Prostate gland (tissue), 2 donors: ENCODE measurements at regions not wholly inside any gene's neighbourhood (a gene's known extent, or its start where the extent isn't known, plus 50 kb on each side); places are given as distances from the start of the nearest gene placed in this dataset.

Source experiments
- DNase-seq: peaks from one replicate; pipeline ENCODE4 v3.0.0-alpha.2; 2019; ENCODE audit warnings: low spot score
- H3K27ac ChIP-seq, 2 donors: fragments of 200-600 bp; sonication (generic); 2 replicates each; pipeline ENCODE4 v1.5.1; 2017 to 2019
- H3K27me3 ChIP-seq: fragments of 200-600 bp; sonication (generic); replicated peaks from 2 replicates; pipeline ENCODE4 v1.5.1; 2019; ENCODE audit not compliant: insufficient read depth
- H3K36me3 ChIP-seq, 2 donors: fragments of 200-600 bp; sonication (generic); 1 replicate in 1 of 2; 2 replicates in 1 of 2; pipeline versions ENCODE4 v1.5.1 to v1.8.1; 2017 to 2019
- H3K4me1 ChIP-seq: fragments of 200-600 bp; sonication (generic); replicated peaks from 2 replicates; pipeline ENCODE4 v1.5.1; 2019
- H3K4me3 ChIP-seq, 2 donors: fragments of 200-600 bp; sonication (generic); 2 replicates each; pipeline ENCODE4 v1.5.1; 2017 to 2019
- H3K9me3 ChIP-seq: fragments of 200-600 bp; sonication (generic); 2 replicates; pipeline ENCODE4 v1.5.1; 2017
- POLR2A ChIP-seq: fragments of 450-650 bp; IDR thresholded peaks from one replicate; pipeline ENCODE4 v1.6.1; 2016; ENCODE audit warnings: antibody characterized with exemption, mild to moderate bottlenecking
- POLR2AphosphoS5 ChIP-seq: sonication (generic); formaldehyde crosslinking; IDR thresholded peaks from one replicate; pipeline ENCODE4 v1.6.1; 2017; ENCODE audit warnings: antibody characterized with exemption
- WGBS: methylation state at CpG from one replicate; pipeline ENCODE4 v1.1.5; 2018; 5-methylcytosine and 5-hydroxymethylcytosine counted together
- intact Hi-C: fragments of 100-400 bp; cut with DNase I; formaldehyde crosslinking; loops from one replicate; pipeline ENCODE4 v1.14.2; 2022
- TF ChIP-seq, protein P1 (sequence below), 4 experiments: fragments of 200-600 bp in 2 of 4; fragments of 450-650 bp in 2 of 4; sonication (generic) in 2 of 4; IDR thresholded peaks; 1 replicate in 3 of 4; 2 replicates in 1 of 4; pipeline ENCODE4 v1.5.1; 2016 to 2019; ENCODE audit warnings: antibody characterized with exemption in 4 of 4, mild to moderate bottlenecking in 2 of 4, moderate library complexity in 2 of 4

DNA sequence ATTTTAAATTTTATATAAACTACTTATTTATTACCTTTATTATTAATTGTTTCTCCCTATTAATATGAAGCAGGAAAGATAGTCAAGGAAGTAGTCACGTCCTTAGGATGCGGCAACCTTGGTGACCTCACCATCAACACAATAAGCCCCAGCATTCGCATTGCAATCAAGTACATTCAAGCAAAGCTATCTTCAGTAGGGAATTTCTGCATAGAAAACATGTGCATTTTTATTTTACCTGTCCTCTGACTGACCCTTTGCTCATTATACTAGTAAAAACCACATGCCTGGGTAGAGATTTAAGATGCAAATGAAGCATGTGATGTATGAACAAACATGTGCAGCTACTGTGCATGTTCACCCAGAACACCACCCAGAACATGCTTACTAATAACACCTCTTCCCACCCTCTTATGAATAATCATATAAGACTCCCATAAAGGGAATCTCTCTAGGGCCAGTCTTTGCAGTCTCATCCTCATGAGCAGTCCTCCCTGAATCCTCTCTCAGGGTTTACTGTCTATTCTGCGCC is 869.6 kb downstream of the TAF11L14 start:
- DNase-seq: no peak
- TF ChIP-seq, protein P1, sequence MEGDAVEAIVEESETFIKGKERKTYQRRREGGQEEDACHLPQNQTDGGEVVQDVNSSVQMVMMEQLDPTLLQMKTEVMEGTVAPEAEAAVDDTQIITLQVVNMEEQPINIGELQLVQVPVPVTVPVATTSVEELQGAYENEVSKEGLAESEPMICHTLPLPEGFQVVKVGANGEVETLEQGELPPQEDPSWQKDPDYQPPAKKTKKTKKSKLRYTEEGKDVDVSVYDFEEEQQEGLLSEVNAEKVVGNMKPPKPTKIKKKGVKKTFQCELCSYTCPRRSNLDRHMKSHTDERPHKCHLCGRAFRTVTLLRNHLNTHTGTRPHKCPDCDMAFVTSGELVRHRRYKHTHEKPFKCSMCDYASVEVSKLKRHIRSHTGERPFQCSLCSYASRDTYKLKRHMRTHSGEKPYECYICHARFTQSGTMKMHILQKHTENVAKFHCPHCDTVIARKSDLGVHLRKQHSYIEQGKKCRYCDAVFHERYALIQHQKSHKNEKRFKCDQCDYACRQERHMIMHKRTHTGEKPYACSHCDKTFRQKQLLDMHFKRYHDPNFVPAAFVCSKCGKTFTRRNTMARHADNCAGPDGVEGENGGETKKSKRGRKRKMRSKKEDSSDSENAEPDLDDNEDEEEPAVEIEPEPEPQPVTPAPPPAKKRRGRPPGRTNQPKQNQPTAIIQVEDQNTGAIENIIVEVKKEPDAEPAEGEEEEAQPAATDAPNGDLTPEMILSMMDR (IDR thresholded peaks at IDR 0.05): no peak
- TF ChIP-seq POLR2AphosphoS5: no peak
- TF ChIP-seq POLR2A: no peak

DNA sequence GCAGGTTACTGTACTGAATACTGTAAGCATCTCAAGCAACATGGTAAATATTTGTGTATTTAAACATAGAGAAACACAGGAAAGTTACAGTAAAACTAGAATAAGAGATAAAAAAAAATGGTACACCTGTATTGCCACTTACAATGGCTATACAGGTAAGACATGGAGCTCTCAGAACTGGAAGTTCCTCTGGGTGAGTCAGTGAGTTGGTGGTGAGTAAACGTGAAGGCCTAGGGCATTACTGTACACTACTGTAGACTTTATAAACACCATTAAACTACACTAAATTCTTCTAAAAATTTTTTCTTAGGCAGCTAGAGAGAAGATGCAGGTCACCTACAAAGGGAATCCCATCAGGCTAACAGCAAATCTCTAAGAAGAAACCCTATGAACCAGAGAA is 872.9 kb downstream of the TAF11L14 start:
- no peaks in the 10 kb centered on the region for H3K36me3 ChIP-seq
- no peak for TF ChIP-seq POLR2AphosphoS5
- TF ChIP-seq, protein P1 (IDR thresholded peaks at IDR 0.05): no peak
- no peak overlapping the region for H3K27ac ChIP-seq
- WGBS: 50% methylated on average over 1 of the region's 1 CpG
- no peak for DNase-seq
- no peaks in the 10 kb centered on the region for H3K4me1 ChIP-seq
- intact Hi-C loops: no loop called here
- H3K4me3 ChIP-seq: no peak overlapping the region
- no peaks in the 10 kb centered on the region for H3K27me3 ChIP-seq
- H3K9me3 ChIP-seq: no peaks in the 10 kb centered on the region

More for the DNA sequence above, 869.6 kb downstream of the TAF11L14 start:
- Histone ChIP-seq H3K9me3 (no peaks in the 10 kb centered on the region), H3K27ac (no peak overlapping the region), H3K4me1 (no peaks in the 10 kb centered on the region), H3K27me3 (no peaks in the 10 kb centered on the region), H3K36me3 (no peaks in the 10 kb centered on the region), H3K4me3 (no peak overlapping the region)
- intact Hi-C loops: no loop called here
- WGBS: 91% methylated on average over 4 of the region's 4 CpGs

DNA sequence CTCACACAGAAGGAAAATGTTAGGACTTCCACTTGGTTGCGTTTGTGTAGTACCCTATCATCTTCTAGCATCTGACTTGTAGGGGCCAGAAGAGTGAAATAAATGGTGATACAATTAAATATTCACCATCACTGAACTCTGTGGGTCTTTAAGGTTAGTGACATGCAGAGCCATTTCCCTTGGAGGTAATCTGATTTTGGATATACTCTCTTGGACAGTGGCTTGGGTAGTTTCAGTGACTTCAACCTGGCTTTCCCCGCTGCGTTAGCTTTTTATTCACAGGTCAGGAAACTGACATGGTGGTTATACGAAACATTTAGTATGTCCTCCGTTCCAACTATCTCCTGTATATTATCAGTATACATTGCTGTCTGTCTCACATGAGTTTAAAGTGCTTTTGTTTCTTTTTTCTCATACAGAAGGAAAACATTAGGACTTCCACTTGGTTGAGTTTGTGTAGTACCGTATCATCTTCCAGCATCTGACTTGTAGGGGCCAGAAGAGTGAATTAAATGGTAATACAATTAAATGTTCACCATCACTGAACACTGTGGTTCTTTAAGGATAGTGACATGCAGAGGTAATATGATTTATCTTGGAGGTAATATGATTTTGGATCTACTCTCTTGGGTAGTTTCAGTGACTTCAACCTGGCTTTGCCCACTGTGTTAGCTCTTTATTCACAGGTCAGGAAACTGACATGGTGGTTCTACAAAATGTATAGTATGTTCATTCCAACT is 883.6 kb downstream of the TAF11L14 start:
- TF ChIP-seq, protein P1 (IDR thresholded peaks at IDR 0.05): no peak
- TF ChIP-seq POLR2A: no peak
- no peak for TF ChIP-seq POLR2AphosphoS5
- 82% methylated on average over 6 of the region's 6 CpGs for WGBS

DNA sequence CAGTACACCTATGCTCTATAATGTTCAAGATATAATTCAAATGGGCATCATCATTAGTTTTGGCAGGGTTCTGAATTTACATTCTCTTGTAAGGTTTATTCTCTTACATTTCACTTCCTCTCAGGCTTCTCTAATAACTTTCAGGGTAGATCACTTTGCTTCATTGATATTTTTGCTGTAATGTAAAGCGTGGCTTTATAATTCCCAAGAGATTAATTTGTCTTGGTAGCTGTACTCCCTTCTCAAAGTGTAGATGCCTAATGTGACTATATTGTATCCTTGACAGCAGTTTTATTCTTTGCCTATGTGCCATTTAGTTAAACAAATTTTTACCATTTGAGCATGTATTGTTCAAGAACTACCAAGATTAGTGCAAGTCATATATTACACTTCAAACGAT is 889.1 kb downstream of the TAF11L14 start:
- Histone ChIP-seq H3K4me1 (no peaks in the 10 kb centered on the region), H3K27ac (no peak overlapping the region), H3K36me3 (no peaks in the 10 kb centered on the region), H3K9me3 (no peaks in the 10 kb centered on the region), H3K4me3 (no peak overlapping the region), H3K27me3 (no peaks in the 10 kb centered on the region)
- no peak for DNase-seq
- TF ChIP-seq POLR2AphosphoS5 (no peak), POLR2A (no peak)
- TF ChIP-seq, protein P1 (IDR thresholded peaks at IDR 0.05): no peak
- intact Hi-C loops: no loop called here
- 66% methylated on average over 2 of the region's 2 CpGs for WGBS

More for the DNA sequence above, 883.6 kb downstream of the TAF11L14 start:
- no peak overlapping the region for H3K4me3 ChIP-seq
- H3K27ac ChIP-seq: no peak overlapping the region
- H3K27me3 ChIP-seq: no peaks in the 10 kb centered on the region
- no peaks in the 10 kb centered on the region for H3K36me3 ChIP-seq
- intact Hi-C loops: no loop called here
- H3K9me3 ChIP-seq: no peaks in the 10 kb centered on the region
- H3K4me1 ChIP-seq: no peaks in the 10 kb centered on the region
- DNase-seq: no peak
